Tibial nerve (tissue), 4 donors: ENCODE measurements at regions not wholly inside any gene's neighbourhood (a gene's known extent, or its start where the extent isn't known, plus 50 kb on each side); places are given as distances from the start of the nearest gene placed in this dataset.

Experiments used
- DNase-seq, 2 donors: peaks; one replicate each; pipeline ENCODE4 v3.0.0-alpha.2; 2019; ENCODE audit warnings: low spot score in 2 of 2
- H3K27ac ChIP-seq, 4 donors: fragments of 200-600 bp; sonication (generic) in 3 of 4; one replicate each; pipeline ENCODE4 v1.5.1; 2017 to 2019; ENCODE audit warnings: mild to moderate bottlenecking in 1 of 4
- H3K27me3 ChIP-seq, 2 donors: fragments of 200-600 bp; sonication (generic) in 1 of 2; one replicate each; pipeline versions ENCODE4 v1.5.1 to v1.6.0; 2017 to 2019
- H3K36me3 ChIP-seq, 3 donors: fragments of 200-600 bp; sonication (generic); one replicate each; pipeline ENCODE4 v1.5.1; 2018 to 2019
- H3K4me1 ChIP-seq, 4 donors: fragments of 200-600 bp; sonication (generic) in 3 of 4; one replicate each; pipeline ENCODE4 v1.5.1; 2017 to 2019
- H3K4me3 ChIP-seq, 4 donors: fragments of 200-600 bp; sonication (generic) in 3 of 4; one replicate each; pipeline ENCODE4 v1.5.1; 2017 to 2019; ENCODE audit warnings: mild to moderate bottlenecking in 1 of 4, moderate library complexity in 1 of 4
- H3K9me3 ChIP-seq, 4 donors: fragments of 200-600 bp; sonication (generic) in 3 of 4; one replicate each; pipeline ENCODE4 v1.5.1; 2017 to 2019
- EP300 ChIP-seq, 2 donors: sonication (generic); formaldehyde crosslinking; IDR thresholded peaks; one replicate each; pipeline ENCODE4 v1.6.1; 2017; ENCODE audit warnings: antibody characterized with exemption in 2 of 2, mild to moderate bottlenecking in 1 of 2
- POLR2A ChIP-seq, 2 donors: fragments of 450-650 bp; IDR thresholded peaks; one replicate each; pipeline ENCODE4 v1.6.1; 2017; ENCODE audit warnings: antibody characterized with exemption in 2 of 2, mild to moderate bottlenecking in 2 of 2, moderate library complexity in 2 of 2
- WGBS, 2 donors: methylation state at CpG; one replicate each; pipeline ENCODE4 v1.1.5; 2018; 5-methylcytosine and 5-hydroxymethylcytosine counted together
- TF ChIP-seq, protein P1 (sequence below), 5 experiments: fragments of 200-600 bp in 3 of 5; fragments of 450-650 bp in 2 of 5; sonication (generic) in 3 of 5; IDR thresholded peaks; one replicate each; pipeline ENCODE4 v1.5.1; 2016 to 2019; ENCODE audit warnings: antibody characterized with exemption in 5 of 5, mild to moderate bottlenecking in 3 of 5, moderate library complexity in 2 of 5

DNA sequence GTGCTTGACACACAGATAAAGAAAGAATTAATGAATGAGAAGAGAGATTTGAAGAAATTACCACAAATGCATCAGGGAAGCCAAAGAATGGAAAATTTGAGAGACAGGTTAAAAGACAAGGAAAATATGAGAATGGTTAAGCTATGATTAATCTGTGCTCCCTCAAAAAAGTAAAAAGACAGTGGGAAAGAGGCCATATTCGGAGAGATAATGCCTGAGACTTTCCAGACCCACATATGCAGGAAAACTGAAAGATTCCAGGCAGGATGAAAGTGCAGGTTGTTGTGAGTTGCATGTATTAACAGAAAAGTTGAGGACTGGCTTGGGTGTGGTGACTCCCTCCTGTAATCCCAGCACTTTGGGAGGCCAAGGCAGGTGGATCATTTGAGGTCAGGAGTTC is 302.3 kb downstream of the UACA start:
- no peaks in the 10 kb centered on the region for H3K27me3 ChIP-seq
- H3K4me1 ChIP-seq, result peaks cover 0 to 7% (median 0%) of the 10 kb centered on the region in 4 donors
- no peak overlapping the region for H3K27ac ChIP-seq
- H3K9me3 ChIP-seq, result no peaks in the 10 kb centered on the region
- H3K4me3 ChIP-seq, result no peak overlapping the region
- 74 to 79% methylated on average over 1 of the region's 1 CpG for WGBS, 2 donors
- DNase-seq, result no peak
- TF ChIP-seq, protein P1, sequence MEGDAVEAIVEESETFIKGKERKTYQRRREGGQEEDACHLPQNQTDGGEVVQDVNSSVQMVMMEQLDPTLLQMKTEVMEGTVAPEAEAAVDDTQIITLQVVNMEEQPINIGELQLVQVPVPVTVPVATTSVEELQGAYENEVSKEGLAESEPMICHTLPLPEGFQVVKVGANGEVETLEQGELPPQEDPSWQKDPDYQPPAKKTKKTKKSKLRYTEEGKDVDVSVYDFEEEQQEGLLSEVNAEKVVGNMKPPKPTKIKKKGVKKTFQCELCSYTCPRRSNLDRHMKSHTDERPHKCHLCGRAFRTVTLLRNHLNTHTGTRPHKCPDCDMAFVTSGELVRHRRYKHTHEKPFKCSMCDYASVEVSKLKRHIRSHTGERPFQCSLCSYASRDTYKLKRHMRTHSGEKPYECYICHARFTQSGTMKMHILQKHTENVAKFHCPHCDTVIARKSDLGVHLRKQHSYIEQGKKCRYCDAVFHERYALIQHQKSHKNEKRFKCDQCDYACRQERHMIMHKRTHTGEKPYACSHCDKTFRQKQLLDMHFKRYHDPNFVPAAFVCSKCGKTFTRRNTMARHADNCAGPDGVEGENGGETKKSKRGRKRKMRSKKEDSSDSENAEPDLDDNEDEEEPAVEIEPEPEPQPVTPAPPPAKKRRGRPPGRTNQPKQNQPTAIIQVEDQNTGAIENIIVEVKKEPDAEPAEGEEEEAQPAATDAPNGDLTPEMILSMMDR (IDR thresholded peaks at IDR 0.05), result no peak
- TF ChIP-seq EP300 (IDR thresholded peaks at IDR 0.05), result no peak
- TF ChIP-seq POLR2A (IDR thresholded peaks at IDR 0.05), result no peak
- no peaks in the 10 kb centered on the region for H3K36me3 ChIP-seq

DNA sequence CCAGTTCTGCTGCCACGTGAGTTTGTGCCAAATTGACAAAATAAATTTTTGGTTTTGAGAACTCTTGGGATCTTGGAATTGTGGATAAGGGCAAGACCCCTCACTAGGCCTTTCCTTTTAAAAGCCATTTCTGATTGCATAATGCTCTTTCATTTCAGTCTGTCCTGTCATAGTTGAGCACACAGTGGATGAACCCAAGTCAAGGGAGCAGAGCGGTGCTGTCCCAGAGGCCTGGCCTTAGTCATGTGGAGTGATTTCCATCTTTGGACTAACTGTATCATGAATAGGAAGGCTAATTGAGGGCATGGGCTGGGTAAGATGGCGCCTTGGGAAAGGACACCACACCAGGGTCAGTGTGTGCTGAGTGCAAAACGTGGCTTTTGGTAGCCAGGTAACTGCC is 304.0 kb downstream of the UACA start:
- H3K4me3 ChIP-seq, result no peak overlapping the region
- no peak overlapping the region for H3K27ac ChIP-seq
- no peaks in the 10 kb centered on the region for H3K9me3 ChIP-seq
- peaks cover 0 to 7% (median 0%) of the 10 kb centered on the region in 4 donors for H3K4me1 ChIP-seq
- DNase-seq, result no peak
- no peaks in the 10 kb centered on the region for H3K36me3 ChIP-seq
- TF ChIP-seq EP300 (IDR thresholded peaks at IDR 0.05) (no peak), POLR2A (IDR thresholded peaks at IDR 0.05) (no peak)
- TF ChIP-seq, protein P1 (IDR thresholded peaks at IDR 0.05), result no peak
- H3K27me3 ChIP-seq, result no peaks in the 10 kb centered on the region
- 84 to 90% methylated on average over 4 of the region's 4 CpGs for WGBS, 2 donors

DNA sequence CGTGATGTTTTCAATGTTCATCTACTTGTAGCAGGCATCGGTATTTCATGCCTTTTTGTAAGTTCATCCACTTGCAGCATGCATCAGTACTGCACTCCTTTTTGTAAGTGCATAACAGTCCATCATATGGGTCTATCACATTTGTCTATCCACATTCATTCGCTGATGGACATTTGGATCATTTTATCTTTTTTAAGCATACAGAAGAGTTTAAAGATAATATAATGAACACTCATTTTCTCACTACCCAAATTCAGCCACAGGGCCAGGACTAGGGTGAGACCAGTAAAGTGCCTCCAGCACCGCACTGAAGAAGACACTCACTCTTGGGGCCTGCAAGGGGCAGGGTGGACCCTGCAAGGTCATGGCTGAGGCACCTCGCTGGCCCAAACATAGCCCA is 309.6 kb downstream of the UACA start:
- WGBS, 2 donors, result 83 to 93% methylated on average over 5 of the region's 5 CpGs
- H3K4me3 ChIP-seq, result no peak overlapping the region
- no peak overlapping the region for H3K27ac ChIP-seq
- no peaks in the 10 kb centered on the region for H3K9me3 ChIP-seq
- H3K4me1 ChIP-seq, result no peaks in the 10 kb centered on the region
- no peaks in the 10 kb centered on the region for H3K36me3 ChIP-seq
- no peak for TF ChIP-seq EP300 (IDR thresholded peaks at IDR 0.05)
- TF ChIP-seq POLR2A (IDR thresholded peaks at IDR 0.05), result no peak
- TF ChIP-seq, protein P1 (IDR thresholded peaks at IDR 0.05), result no peak
- no peak for DNase-seq
- H3K27me3 ChIP-seq, result no peaks in the 10 kb centered on the region

DNA sequence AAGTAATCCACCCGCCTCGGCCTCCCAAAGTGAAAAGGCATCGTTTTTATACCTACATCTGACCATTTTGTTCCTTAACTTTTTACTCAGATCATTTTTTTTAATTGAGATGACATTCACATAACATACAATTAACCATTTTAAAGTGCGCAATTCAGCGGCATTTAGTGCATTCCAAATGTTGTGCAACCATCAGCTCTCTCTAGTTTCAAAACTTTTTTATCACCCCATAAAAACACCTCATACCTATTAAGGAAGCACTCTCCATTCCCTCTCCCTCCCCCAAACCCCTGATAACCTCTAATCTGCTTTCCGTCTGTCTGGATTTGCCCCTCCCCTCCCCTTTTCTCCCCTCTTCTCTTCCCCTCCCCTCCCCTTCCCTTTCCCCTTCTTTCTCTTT is 310.1 kb downstream of the UACA start:
- Histone ChIP-seq H3K27ac (no peak overlapping the region), H3K4me3 (no peak overlapping the region), H3K9me3 (no peaks in the 10 kb centered on the region), H3K27me3 (no peaks in the 10 kb centered on the region), H3K4me1 (peaks cover 0 to 5% (median under 1%) of the 10 kb centered on the region in 4 donors), H3K36me3 (no peaks in the 10 kb centered on the region)
- WGBS, 2 donors, result 73% methylated on average over 6 of the region's 6 CpGs
- no peak for DNase-seq
- TF ChIP-seq EP300 (IDR thresholded peaks at IDR 0.05) (no peak), POLR2A (IDR thresholded peaks at IDR 0.05) (no peak)
- TF ChIP-seq, protein P1 (IDR thresholded peaks at IDR 0.05), result no peak

GRCh38 chr15:70451821-70452653 is 311.3 kb downstream of the UACA start:
- Histone ChIP-seq H3K27ac (no peak overlapping the region), H3K4me1 (peaks cover 0 to 15% (median 8%) of the 10 kb centered on the region in 4 donors)
- no peak for DNase-seq

More at GRCh38 chr15:70451821-70452653, 311.3 kb downstream of the UACA start:
- WGBS, 2 donors, result 75 to 76% methylated on average over 23 of the region's 26 CpGs
- TF ChIP-seq, protein P1 (IDR thresholded peaks at IDR 0.05), result no peak
- TF ChIP-seq EP300 (IDR thresholded peaks at IDR 0.05) (no peak), POLR2A (IDR thresholded peaks at IDR 0.05) (no peak)
- no peak overlapping the region for H3K4me3 ChIP-seq
- H3K9me3 ChIP-seq, result no peaks in the 10 kb centered on the region
- H3K36me3 ChIP-seq, result no peaks in the 10 kb centered on the region
- no peaks in the 10 kb centered on the region for H3K27me3 ChIP-seq
